HepG2 (cell line): ENCODE measurements at regions not wholly inside any gene's neighbourhood (a gene's known extent, or its start where the extent isn't known, plus 50 kb on each side); places are given as distances from the start of the nearest gene placed in this dataset.

Source experiments
- ATAC-seq: fragments of 200-7000 bp; cut with Tn5 transposase; 3 replicates; pipeline ENCODE4 v1.9.1; 2020; ENCODE audit warnings: mild to moderate bottlenecking, moderate library complexity
- BruUV-seq: library from RNA; stranded (reverse); fragments of 400-500 nt; replicated peaks from 2 replicates; lab custom pipeline; 2021; lab: Mats Ljungman, UMichigan
- CTCF ChIA-PET: fragments of 300-600 bp; formaldehyde crosslinking; extraction: SDS; loops from one replicate; lab custom pipeline; 2021; ENCODE audit warnings: low total read pairs, inconsistent platforms, low intra/inter-chr PET ratio; lab: Yijun Ruan, JAX
- POLR2A ChIA-PET: fragments of 350-600 bp; sonication (Branson Sonifier 250); formaldehyde crosslinking; loops from one replicate; lab custom pipeline; 2020; ENCODE audit warnings: antibody characterized with exemption, inconsistent platforms; lab: Yijun Ruan, JAX
- DNase-seq: peaks from one replicate; pipeline ENCODE4 v3.0.0-alpha.2; 2015; ENCODE audit warnings: low spot score
- FAIRE-seq: peaks from 3 replicates; lab custom pipeline; 2011; peaks lifted over from hg19 to GRCh38; lab: Jason Lieb, UNC
- H2AFZ ChIP-seq: one replicate; pipeline ENCODE4 v1.6.1; 2011; ENCODE audit warnings: low read length, inconsistent platforms
- H3K27ac ChIP-seq: fragments of 300-600 bp; 3 replicates; pipeline ENCODE4 v1.8.0; 2011; ENCODE audit warnings: mixed run types, mild to moderate bottlenecking, mixed read lengths, low read length, inconsistent platforms; ENCODE audit not compliant: insufficient read depth; ENCODE audit errors: extremely low read length
- H3K27me3 ChIP-seq, 2 experiments: fragments of 200-600 bp in 1 of 2; 2 replicates in 1 of 2; 3 replicates in 1 of 2; pipeline versions ENCODE4 v1.6.0 to v1.8.0; 2011; ENCODE audit warnings: low read length in 2 of 2, mild to moderate bottlenecking in 2 of 2, moderate library complexity in 2 of 2, inconsistent platforms in 1 of 2; ENCODE audit not compliant: insufficient read depth in 2 of 2, control insufficient read depth in 1 of 2
- H3K36me3 ChIP-seq, 2 experiments: fragments of 200-600 bp in 1 of 2; replicated peaks in 1 of 2; 2 replicates in 1 of 2; 3 replicates in 1 of 2; pipeline versions ENCODE4 v1.5.1 to v1.8.0; 2011; ENCODE audit warnings: low read length in 2 of 2, inconsistent platforms in 1 of 2; ENCODE audit not compliant: insufficient read depth in 2 of 2, control insufficient read depth in 1 of 2
- H3K4me1 ChIP-seq: 2 replicates; pipeline ENCODE4 v1.5.1; 2012; ENCODE audit warnings: low read length, inconsistent platforms; ENCODE audit not compliant: insufficient read depth
- H3K4me2 ChIP-seq: 2 replicates; pipeline ENCODE4 v1.6.0; 2011; ENCODE audit warnings: low read depth, low read length, inconsistent platforms
- H3K4me3 ChIP-seq, 3 experiments: fragments of 200-600 bp in 1 of 3; sonication (generic), shearing (Covaris generic) in 1 of 3; replicated peaks in 1 of 3; 2 replicates each; pipeline ENCODE4 v1.5.1; 2011 to 2016; ENCODE audit warnings: low read length in 3 of 3, inconsistent platforms in 2 of 3, low read depth in 2 of 3, mild to moderate bottlenecking in 2 of 3, control low read depth in 1 of 3, mixed read lengths in 1 of 3; ENCODE audit not compliant: insufficient read depth in 1 of 3
- H3K79me2 ChIP-seq: one replicate; pipeline ENCODE4 v1.6.1; 2011; ENCODE audit warnings: low read length, inconsistent platforms; ENCODE audit not compliant: insufficient read depth
- H3K9ac ChIP-seq: 2 replicates; pipeline ENCODE4 v1.6.0; 2011; ENCODE audit warnings: mild to moderate bottlenecking, low read depth, low read length, inconsistent platforms; ENCODE audit not compliant: insufficient read depth
- H3K9me3 ChIP-seq: 2 replicates; pipeline ENCODE4 v1.5.1; 2012; ENCODE audit warnings: mild to moderate bottlenecking, low read length
- H4K20me1 ChIP-seq: 2 replicates; pipeline ENCODE4 v1.6.0; 2011; ENCODE audit warnings: inconsistent platforms, mild to moderate bottlenecking, low read length, moderate library complexity; ENCODE audit not compliant: insufficient read depth
- CCDC6 ChIP-seq: sonication (generic); formaldehyde crosslinking; IDR thresholded peaks from 2 replicates; pipeline ENCODE4 v1.8.1; 2022; ENCODE audit warnings: mild to moderate bottlenecking, missing genetic modification reagents, moderate library complexity
- DNMT1 ChIP-seq: sonication (generic); formaldehyde crosslinking; IDR thresholded peaks from 2 replicates; pipeline ENCODE4 v1.5.1; 2020; ENCODE audit warnings: mild to moderate bottlenecking, missing genetic modification reagents
- GTF2F1 ChIP-seq: fragments of 150-350 bp; IDR thresholded peaks from 2 replicates; pipeline ENCODE4 v1.6.1; 2014; ENCODE audit warnings: low read length
- HDAC2 ChIP-seq: sonication (generic); formaldehyde crosslinking; IDR thresholded peaks from 2 replicates; pipeline ENCODE4 v1.4.0; 2020; ENCODE audit warnings: missing genetic modification reagents
- HMGA1 ChIP-seq: sonication (generic); formaldehyde crosslinking; conservative IDR thresholded peaks from 2 replicates; pipeline ENCODE4 v1.4.0; 2020; ENCODE audit warnings: missing genetic modification reagents
- KAT2B ChIP-seq: fragments of 150-350 bp; IDR thresholded peaks from 2 replicates; pipeline ENCODE4 v1.6.1; 2014; ENCODE audit warnings: low read depth, low read length, borderline replicate concordance
- MIER3 ChIP-seq: IDR thresholded peaks from 2 replicates; pipeline ENCODE4 v1.6.1; 2016; ENCODE audit warnings: missing compliant biosample characterization, borderline replicate concordance
- MXD4 ChIP-seq: IDR thresholded peaks from 2 replicates; pipeline ENCODE4 v1.6.1; 2016; ENCODE audit warnings: mild to moderate bottlenecking, missing biosample characterization, missing genetic modification reagents
- MYNN ChIP-seq: sonication (generic); formaldehyde crosslinking; IDR thresholded peaks from 2 replicates; pipeline ENCODE4 v1.4.0; 2020; ENCODE audit warnings: mild to moderate bottlenecking, low read depth, missing genetic modification reagents
- ZNF441 ChIP-seq: sonication (generic); formaldehyde crosslinking; IDR thresholded peaks from 2 replicates; pipeline ENCODE4 v1.7.0; 2021; ENCODE audit warnings: missing genetic modification reagents, borderline replicate concordance
- ZNF660 ChIP-seq: sonication (generic); formaldehyde crosslinking; IDR thresholded peaks from 2 replicates; pipeline ENCODE4 v1.5.1; 2020; ENCODE audit warnings: mild to moderate bottlenecking, low read depth, missing genetic modification reagents, borderline replicate concordance
- WGBS: methylation state at CpG from one replicate; pipeline ENCODE4 v1.1.6; 2017; ENCODE audit warnings: low lambda C conversion rate; 5-methylcytosine and 5-hydroxymethylcytosine counted together
- in situ Hi-C: cut with HindIII; loops from 2 replicates; pipeline ENCODE4 v1.10.0; 2017; ENCODE audit warnings: low pct_unique_long_range_greater_than_20kb; ENCODE audit not compliant: extremely low pct_ligation_motif_present
- intact Hi-C: fragments of 100-400 bp; cut with micrococcal nuclease; formaldehyde crosslinking; loops from one replicate; pipeline ENCODE4 v1.10.0; 2022; ENCODE audit not compliant: unreplicated experiment
- TF ChIP-seq, protein P1 (sequence below): fragments of 450-650 bp; IDR thresholded peaks from 2 replicates; pipeline ENCODE4 v1.6.1; 2017; ENCODE audit warnings: mild to moderate bottlenecking
- TF ChIP-seq, protein P2 (sequence below): sonication (generic); formaldehyde crosslinking; IDR thresholded peaks from 2 replicates; pipeline ENCODE4 v1.5.0; 2020; ENCODE audit warnings: mild to moderate bottlenecking, missing genetic modification reagents

DNA sequence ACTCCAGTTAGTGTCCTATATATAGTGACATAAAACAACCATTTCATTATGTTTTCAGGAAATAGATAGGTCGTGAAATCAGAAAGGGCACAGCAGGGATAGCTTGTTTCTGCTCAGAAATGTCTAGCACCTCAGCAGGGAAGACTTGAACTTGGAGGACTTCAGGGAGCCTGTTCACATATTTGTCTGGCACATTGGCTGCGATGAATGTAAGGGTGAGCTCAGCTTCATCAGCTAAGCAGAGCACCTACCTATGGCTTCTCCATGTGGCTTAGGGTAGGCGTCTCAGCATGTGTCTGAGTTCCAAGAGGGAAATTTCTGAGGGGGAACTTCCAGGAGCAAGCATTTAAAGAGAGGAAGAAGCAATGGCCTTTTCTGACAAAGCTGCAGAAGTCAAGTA lies 126.2 kb downstream of the PCDH10 start (continued):
- TF ChIP-seq, protein P1, sequence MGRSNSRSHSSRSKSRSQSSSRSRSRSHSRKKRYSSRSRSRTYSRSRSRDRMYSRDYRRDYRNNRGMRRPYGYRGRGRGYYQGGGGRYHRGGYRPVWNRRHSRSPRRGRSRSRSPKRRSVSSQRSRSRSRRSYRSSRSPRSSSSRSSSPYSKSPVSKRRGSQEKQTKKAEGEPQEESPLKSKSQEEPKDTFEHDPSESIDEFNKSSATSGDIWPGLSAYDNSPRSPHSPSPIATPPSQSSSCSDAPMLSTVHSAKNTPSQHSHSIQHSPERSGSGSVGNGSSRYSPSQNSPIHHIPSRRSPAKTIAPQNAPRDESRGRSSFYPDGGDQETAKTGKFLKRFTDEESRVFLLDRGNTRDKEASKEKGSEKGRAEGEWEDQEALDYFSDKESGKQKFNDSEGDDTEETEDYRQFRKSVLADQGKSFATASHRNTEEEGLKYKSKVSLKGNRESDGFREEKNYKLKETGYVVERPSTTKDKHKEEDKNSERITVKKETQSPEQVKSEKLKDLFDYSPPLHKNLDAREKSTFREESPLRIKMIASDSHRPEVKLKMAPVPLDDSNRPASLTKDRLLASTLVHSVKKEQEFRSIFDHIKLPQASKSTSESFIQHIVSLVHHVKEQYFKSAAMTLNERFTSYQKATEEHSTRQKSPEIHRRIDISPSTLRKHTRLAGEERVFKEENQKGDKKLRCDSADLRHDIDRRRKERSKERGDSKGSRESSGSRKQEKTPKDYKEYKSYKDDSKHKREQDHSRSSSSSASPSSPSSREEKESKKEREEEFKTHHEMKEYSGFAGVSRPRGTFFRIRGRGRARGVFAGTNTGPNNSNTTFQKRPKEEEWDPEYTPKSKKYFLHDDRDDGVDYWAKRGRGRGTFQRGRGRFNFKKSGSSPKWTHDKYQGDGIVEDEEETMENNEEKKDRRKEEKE, result no peak
- TF ChIP-seq MIER3 (CRISPR knock-in tag), result no peak

- Histone ChIP-seq H4K20me1 (no peaks in the 10 kb centered on the region), H3K27ac (no peak overlapping the region), H3K36me3 (no peaks in the 10 kb centered on the region), H3K4me2 (no peak overlapping the region), H3K4me1 (no peaks in the 10 kb centered on the region), H3K9me3 (no peaks in the 10 kb centered on the region), H3K9ac (no peak overlapping the region), H3K79me2 (no peaks in the 10 kb centered on the region), H3K4me3 (no peak overlapping the region), H3K27me3 (no peaks in the 10 kb centered on the region; a peak in 1 of 5 replicates), H2AFZ (no peak overlapping the region)
- CTCF ChIA-PET, result no interaction called here
- intact Hi-C loops (no loop called here), in situ Hi-C loops (no loop called here)
- POLR2A ChIA-PET, result no interaction called here
- BruUV-seq, result no TSS peak
- ATAC-seq, result no peak
- no peak for DNase-seq
- 21% methylated on average over 3 of the region's 3 CpGs for WGBS
- FAIRE-seq, result no peak
- no peak for TF ChIP-seq MYNN
These were observed 124.3 kb downstream of the PCDH10 start for GRCh38 chr4:133273401-133273800.

DNA sequence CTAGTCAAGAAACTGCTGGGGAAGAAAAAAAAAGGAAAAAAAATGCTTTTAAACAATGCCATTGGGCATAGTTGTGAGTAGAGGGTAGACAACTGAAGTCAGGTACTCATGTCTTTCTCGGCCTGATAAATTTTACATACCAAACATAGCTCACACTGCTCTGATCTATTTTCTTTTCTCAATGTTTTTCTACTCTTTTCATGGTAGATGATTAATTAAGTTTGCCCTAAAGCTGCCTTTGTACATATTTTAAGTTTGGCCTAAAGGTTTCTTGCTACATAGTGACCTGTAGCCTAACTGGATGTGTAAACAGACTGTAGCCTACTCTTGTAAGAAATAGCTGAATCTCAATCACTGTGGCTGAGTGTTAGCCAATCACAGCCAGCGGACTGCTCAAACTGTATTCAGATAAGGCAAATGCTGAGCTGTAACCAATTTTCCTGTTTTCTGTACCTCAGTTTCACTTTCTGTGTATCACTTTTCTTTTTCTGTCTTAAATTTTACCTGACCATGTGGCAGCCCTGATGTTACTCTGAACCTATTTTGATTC lies 121.0 kb downstream of the PCDH10 start:
- Histone ChIP-seq H3K4me1 (no peaks in the 10 kb centered on the region), H3K27me3 (no peaks in the 10 kb centered on the region; a peak in 1 of 5 replicates), H3K9ac (no peak overlapping the region), H4K20me1 (no peaks in the 10 kb centered on the region), H3K27ac (no peak overlapping the region), H3K9me3 (no peaks in the 10 kb centered on the region), H3K79me2 (no peaks in the 10 kb centered on the region), H2AFZ (no peak overlapping the region), H3K4me3 (no peak overlapping the region), H3K36me3 (no peaks in the 10 kb centered on the region), H3K4me2 (no peak overlapping the region)
- intact Hi-C loops (no loop called here), in situ Hi-C loops (no loop called here)
- FAIRE-seq (no peak), ATAC-seq (no peak), DNase-seq (no peak)
- POLR2A ChIA-PET, result no interaction called here
- WGBS, result 3% methylated on average over 2 of the region's 2 CpGs
- CTCF ChIA-PET, result no interaction called here
- no TSS peak for BruUV-seq
- TF ChIP-seq HMGA1 (CRISPR knock-in tag) (no peak), GTF2F1 (no peak), MXD4 (CRISPR knock-in tag) (no peak), DNMT1 (CRISPR knock-in tag) (no peak), ZNF660 (no peak), HDAC2 (CRISPR knock-in tag) (no peak), KAT2B (no peak), ZNF441 (CRISPR knock-in tag) (no peak), CCDC6 (CRISPR knock-in tag) (no peak)
- TF ChIP-seq, protein P2, sequence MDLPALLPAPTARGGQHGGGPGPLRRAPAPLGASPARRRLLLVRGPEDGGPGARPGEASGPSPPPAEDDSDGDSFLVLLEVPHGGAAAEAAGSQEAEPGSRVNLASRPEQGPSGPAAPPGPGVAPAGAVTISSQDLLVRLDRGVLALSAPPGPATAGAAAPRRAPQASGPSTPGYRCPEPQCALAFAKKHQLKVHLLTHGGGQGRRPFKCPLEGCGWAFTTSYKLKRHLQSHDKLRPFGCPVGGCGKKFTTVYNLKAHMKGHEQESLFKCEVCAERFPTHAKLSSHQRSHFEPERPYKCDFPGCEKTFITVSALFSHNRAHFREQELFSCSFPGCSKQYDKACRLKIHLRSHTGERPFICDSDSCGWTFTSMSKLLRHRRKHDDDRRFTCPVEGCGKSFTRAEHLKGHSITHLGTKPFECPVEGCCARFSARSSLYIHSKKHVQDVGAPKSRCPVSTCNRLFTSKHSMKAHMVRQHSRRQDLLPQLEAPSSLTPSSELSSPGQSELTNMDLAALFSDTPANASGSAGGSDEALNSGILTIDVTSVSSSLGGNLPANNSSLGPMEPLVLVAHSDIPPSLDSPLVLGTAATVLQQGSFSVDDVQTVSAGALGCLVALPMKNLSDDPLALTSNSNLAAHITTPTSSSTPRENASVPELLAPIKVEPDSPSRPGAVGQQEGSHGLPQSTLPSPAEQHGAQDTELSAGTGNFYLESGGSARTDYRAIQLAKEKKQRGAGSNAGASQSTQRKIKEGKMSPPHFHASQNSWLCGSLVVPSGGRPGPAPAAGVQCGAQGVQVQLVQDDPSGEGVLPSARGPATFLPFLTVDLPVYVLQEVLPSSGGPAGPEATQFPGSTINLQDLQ (CRISPR knock-in tag), result no peak
